SK-N-SH treated with all-trans-retinoic acid at 6 μM for 48 hours (cell line): ENCODE measurements at regions not wholly inside any gene's neighbourhood (a gene's known extent, or its start where the extent isn't known, plus 50 kb on each side); places are given as distances from the start of the nearest gene placed in this dataset.

ENCODE experiments used
- ATAC-seq: fragments of 200-7000 bp; cut with Tn5 transposase; 3 replicates; pipeline ENCODE4 v1.9.1; 2020; ENCODE audit warnings: mild to moderate bottlenecking, moderate library complexity
- ARNTL ChIP-seq: fragments of 450-650 bp; formaldehyde crosslinking; IDR thresholded peaks from 2 replicates; pipeline ENCODE4 v1.5.0; 2020; ENCODE audit warnings: low read depth, mild to moderate bottlenecking, moderate library complexity, borderline replicate concordance
- BACH2 ChIP-seq: fragments of 250-450 bp; sonication (Bioruptor Pico); IDR thresholded peaks from 2 replicates; pipeline ENCODE4 v1.9.0; 2021; ENCODE audit warnings: mild to moderate bottlenecking, borderline replicate concordance
- CSDC2 ChIP-seq: fragments of 250-450 bp; sonication (Bioruptor Pico); IDR thresholded peaks from 2 replicates; pipeline ENCODE4 v1.5.0; 2020; ENCODE audit warnings: mild to moderate bottlenecking, moderate library complexity
- CSRNP3 ChIP-seq: fragments of 250-450 bp; sonication (Bioruptor Pico); IDR thresholded peaks from 2 replicates; pipeline ENCODE4 v1.5.1; 2021; ENCODE audit warnings: mild to moderate bottlenecking, moderate library complexity
- ESRRG ChIP-seq: fragments of 250-450 bp; sonication (Bioruptor Pico); IDR thresholded peaks from 2 replicates; pipeline ENCODE4 v1.6.1; 2021; ENCODE audit warnings: mild to moderate bottlenecking
- GLIS3 ChIP-seq: fragments of 250-450 bp; sonication (Bioruptor Pico); IDR thresholded peaks from 2 replicates; pipeline ENCODE4 v1.5.0; 2020; ENCODE audit warnings: mild to moderate bottlenecking, moderate library complexity
- ISL1 ChIP-seq: fragments of 250-450 bp; sonication (Bioruptor Pico); IDR thresholded peaks from 2 replicates; pipeline ENCODE4 v2.1.2; 2022; ENCODE audit warnings: mild to moderate bottlenecking, moderate library complexity
- OSR1 ChIP-seq: fragments of 250-450 bp; sonication (Bioruptor Pico); IDR thresholded peaks from 2 replicates; pipeline ENCODE4 v1.8.0; 2022; ENCODE audit warnings: moderate library complexity, mild to moderate bottlenecking, inconsistent platforms
- PPARA ChIP-seq: fragments of 250-450 bp; sonication (Bioruptor Pico); IDR thresholded peaks from 2 replicates; pipeline ENCODE4 v1.5.0; 2020; ENCODE audit warnings: mild to moderate bottlenecking, borderline replicate concordance
- RARB ChIP-seq: fragments of 250-450 bp; sonication (Bioruptor Pico); IDR thresholded peaks from 2 replicates; pipeline ENCODE4 v1.8.0; 2021; ENCODE audit warnings: mild to moderate bottlenecking, moderate library complexity
- SNAI2 ChIP-seq: fragments of 250-450 bp; sonication (Bioruptor Pico); IDR thresholded peaks from 2 replicates; pipeline ENCODE4 v1.5.0; 2020; ENCODE audit warnings: mild to moderate bottlenecking, moderate library complexity
- TCF4 ChIP-seq: fragments of 250-450 bp; sonication (Bioruptor Pico); IDR thresholded peaks from 2 replicates; pipeline ENCODE4 v1.8.0; 2021; ENCODE audit warnings: mild to moderate bottlenecking, moderate library complexity, borderline replicate concordance
- ZFP3 ChIP-seq: fragments of 250-450 bp; sonication (Bioruptor Pico); IDR thresholded peaks from 2 replicates; pipeline ENCODE4 v1.5.0; 2020; ENCODE audit warnings: mild to moderate bottlenecking, moderate library complexity
- ZFP30 ChIP-seq: fragments of 450-650 bp; formaldehyde crosslinking; IDR thresholded peaks from 2 replicates; pipeline ENCODE4 v1.5.0; 2022; ENCODE audit warnings: mild to moderate bottlenecking, moderate library complexity
- ZNF70 ChIP-seq: fragments of 450-650 bp; formaldehyde crosslinking; IDR thresholded peaks from 2 replicates; pipeline ENCODE4 v1.5.0; 2020; ENCODE audit warnings: mild to moderate bottlenecking, moderate library complexity
- ZNF8 ChIP-seq: fragments of 450-650 bp; formaldehyde crosslinking; IDR thresholded peaks from 2 replicates; pipeline ENCODE4 v1.5.0; 2020; ENCODE audit warnings: mild to moderate bottlenecking, moderate library complexity
- TF ChIP-seq, protein P1 (sequence below): fragments of 250-450 bp; sonication (Bioruptor Pico); IDR thresholded peaks from 2 replicates; pipeline ENCODE4 v1.5.0; 2020; ENCODE audit warnings: mild to moderate bottlenecking, moderate library complexity
- TF ChIP-seq, protein P2 (sequence below): fragments of 250-450 bp; sonication (Bioruptor Pico); IDR thresholded peaks from 2 replicates; pipeline ENCODE4 v1.8.0; 2020; ENCODE audit warnings: mild to moderate bottlenecking, moderate library complexity, borderline replicate concordance
- TF ChIP-seq, protein P3 (sequence below): fragments of 250-450 bp; sonication (Bioruptor Pico); IDR thresholded peaks from 2 replicates; pipeline ENCODE4 v1.8.0; 2021; ENCODE audit warnings: low read depth, mild to moderate bottlenecking, moderate library complexity, borderline replicate concordance

GRCh38 chr12:87152075-87152474, 877.1 kb downstream of the C12orf50 start:
- TF ChIP-seq SNAI2 (CRISPR knock-in tag) (no peak), CSRNP3 (CRISPR knock-in tag) (no peak), PPARA (CRISPR knock-in tag) (no peak), RARB (CRISPR knock-in tag) (no peak), ESRRG (CRISPR knock-in tag) (no peak), TCF4 (CRISPR knock-in tag) (no peak), ZNF8 (CRISPR knock-in tag) (no peak), ZFP30 (CRISPR knock-in tag) (no peak), GLIS3 (CRISPR knock-in tag) (no peak), OSR1 (no peak), BACH2 (no peak), ZFP3 (no peak), ARNTL (CRISPR knock-in tag) (no peak)
- TF ChIP-seq, protein P1, sequence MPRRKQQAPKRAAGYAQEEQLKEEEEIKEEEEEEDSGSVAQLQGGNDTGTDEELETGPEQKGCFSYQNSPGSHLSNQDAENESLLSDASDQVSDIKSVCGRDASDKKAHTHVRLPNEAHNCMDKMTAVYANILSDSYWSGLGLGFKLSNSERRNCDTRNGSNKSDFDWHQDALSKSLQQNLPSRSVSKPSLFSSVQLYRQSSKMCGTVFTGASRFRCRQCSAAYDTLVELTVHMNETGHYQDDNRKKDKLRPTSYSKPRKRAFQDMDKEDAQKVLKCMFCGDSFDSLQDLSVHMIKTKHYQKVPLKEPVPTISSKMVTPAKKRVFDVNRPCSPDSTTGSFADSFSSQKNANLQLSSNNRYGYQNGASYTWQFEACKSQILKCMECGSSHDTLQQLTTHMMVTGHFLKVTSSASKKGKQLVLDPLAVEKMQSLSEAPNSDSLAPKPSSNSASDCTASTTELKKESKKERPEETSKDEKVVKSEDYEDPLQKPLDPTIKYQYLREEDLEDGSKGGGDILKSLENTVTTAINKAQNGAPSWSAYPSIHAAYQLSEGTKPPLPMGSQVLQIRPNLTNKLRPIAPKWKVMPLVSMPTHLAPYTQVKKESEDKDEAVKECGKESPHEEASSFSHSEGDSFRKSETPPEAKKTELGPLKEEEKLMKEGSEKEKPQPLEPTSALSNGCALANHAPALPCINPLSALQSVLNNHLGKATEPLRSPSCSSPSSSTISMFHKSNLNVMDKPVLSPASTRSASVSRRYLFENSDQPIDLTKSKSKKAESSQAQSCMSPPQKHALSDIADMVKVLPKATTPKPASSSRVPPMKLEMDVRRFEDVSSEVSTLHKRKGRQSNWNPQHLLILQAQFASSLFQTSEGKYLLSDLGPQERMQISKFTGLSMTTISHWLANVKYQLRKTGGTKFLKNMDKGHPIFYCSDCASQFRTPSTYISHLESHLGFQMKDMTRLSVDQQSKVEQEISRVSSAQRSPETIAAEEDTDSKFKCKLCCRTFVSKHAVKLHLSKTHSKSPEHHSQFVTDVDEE (CRISPR knock-in tag), result no peak
- TF ChIP-seq, protein P2, sequence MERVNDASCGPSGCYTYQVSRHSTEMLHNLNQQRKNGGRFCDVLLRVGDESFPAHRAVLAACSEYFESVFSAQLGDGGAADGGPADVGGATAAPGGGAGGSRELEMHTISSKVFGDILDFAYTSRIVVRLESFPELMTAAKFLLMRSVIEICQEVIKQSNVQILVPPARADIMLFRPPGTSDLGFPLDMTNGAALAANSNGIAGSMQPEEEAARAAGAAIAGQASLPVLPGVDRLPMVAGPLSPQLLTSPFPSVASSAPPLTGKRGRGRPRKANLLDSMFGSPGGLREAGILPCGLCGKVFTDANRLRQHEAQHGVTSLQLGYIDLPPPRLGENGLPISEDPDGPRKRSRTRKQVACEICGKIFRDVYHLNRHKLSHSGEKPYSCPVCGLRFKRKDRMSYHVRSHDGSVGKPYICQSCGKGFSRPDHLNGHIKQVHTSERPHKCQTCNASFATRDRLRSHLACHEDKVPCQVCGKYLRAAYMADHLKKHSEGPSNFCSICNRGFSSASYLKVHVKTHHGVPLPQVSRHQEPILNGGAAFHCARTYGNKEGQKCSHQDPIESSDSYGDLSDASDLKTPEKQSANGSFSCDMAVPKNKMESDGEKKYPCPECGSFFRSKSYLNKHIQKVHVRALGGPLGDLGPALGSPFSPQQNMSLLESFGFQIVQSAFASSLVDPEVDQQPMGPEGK (CRISPR knock-in tag), result no peak
- TF ChIP-seq, protein P3, sequence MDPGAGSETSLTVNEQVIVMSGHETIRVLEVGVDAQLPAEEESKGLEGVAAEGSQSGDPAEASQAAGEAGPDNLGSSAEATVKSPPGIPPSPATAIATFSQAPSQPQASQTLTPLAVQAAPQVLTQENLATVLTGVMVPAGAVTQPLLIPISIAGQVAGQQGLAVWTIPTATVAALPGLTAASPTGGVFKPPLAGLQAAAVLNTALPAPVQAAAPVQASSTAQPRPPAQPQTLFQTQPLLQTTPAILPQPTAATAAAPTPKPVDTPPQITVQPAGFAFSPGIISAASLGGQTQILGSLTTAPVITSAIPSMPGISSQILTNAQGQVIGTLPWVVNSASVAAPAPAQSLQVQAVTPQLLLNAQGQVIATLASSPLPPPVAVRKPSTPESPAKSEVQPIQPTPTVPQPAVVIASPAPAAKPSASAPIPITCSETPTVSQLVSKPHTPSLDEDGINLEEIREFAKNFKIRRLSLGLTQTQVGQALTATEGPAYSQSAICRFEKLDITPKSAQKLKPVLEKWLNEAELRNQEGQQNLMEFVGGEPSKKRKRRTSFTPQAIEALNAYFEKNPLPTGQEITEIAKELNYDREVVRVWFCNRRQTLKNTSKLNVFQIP (CRISPR knock-in tag), result no peak
- no peak for ATAC-seq

- TF ChIP-seq ISL1 (CRISPR knock-in tag) (no peak), CSRNP3 (CRISPR knock-in tag) (no peak), ZNF70 (no peak), ZNF8 (CRISPR knock-in tag) (no peak), TCF4 (CRISPR knock-in tag) (no peak), CSDC2 (CRISPR knock-in tag) (no peak), PPARA (CRISPR knock-in tag) (no peak)
- TF ChIP-seq, protein P1 (CRISPR knock-in tag), result no peak
- TF ChIP-seq, protein P3 (CRISPR knock-in tag), result no peak
- ATAC-seq, result no peak
Measured at GRCh38 chr12:87150969-87151662, 878.1 kb downstream of the C12orf50 start.
